Motor neuron (in vitro differentiated cells): ENCODE measurements at regions not wholly inside any gene's neighbourhood (a gene's known extent, or its start where the extent isn't known, plus 50 kb on each side); places are given as distances from the start of the nearest gene placed in this dataset.
A peak's percentile ranks its signal among the peaks of the same experiment; 100 is the strongest.
"Not testable (repeated sequence)": the region's sequence is repeated elsewhere in the genome, so short reads cannot be mapped to it uniquely, and the experiment has no call there.

Experiments used
- ATAC-seq, 8 experiments: fragments of 200-7000 bp; cut with Tn5 transposase; replicated peaks in 6 of 8; 2 replicates each; pipeline ENCODE4 v1.8.0; 2021; ENCODE audit warnings: mild to moderate bottlenecking in 8 of 8, moderate library complexity in 8 of 8
- H3K27ac ChIP-seq, 2 donors: fragments of 250-450 bp; sonication (Bioruptor Pico); 2 replicates each; pipeline ENCODE4 v1.9.0; 2021; ENCODE audit warnings: antibody characterized with exemption in 2 of 2, mild to moderate bottlenecking in 2 of 2, moderate library complexity in 1 of 2
- H3K4me1 ChIP-seq, 2 donors: fragments of 250-450 bp; sonication (Bioruptor Pico); replicated peaks in 1 of 2; 2 replicates each; pipeline ENCODE4 v1.6.1; 2021; ENCODE audit warnings: antibody characterized with exemption in 2 of 2, mild to moderate bottlenecking in 2 of 2, moderate library complexity in 1 of 2
- H3K4me3 ChIP-seq, 5 donors: fragments of 250-450 bp; sonication (Bioruptor Pico); 2 replicates each; pipeline ENCODE4 v1.9.0; 2021; ENCODE audit warnings: antibody characterized with exemption in 5 of 5, mild to moderate bottlenecking in 5 of 5, moderate library complexity in 4 of 5
- WGBS, 10 experiments: fragments of 450-650 bp; shearing (Covaris generic); methylation state at CpG; one replicate each; pipeline ENCODE4 v1.0.0; 2022; 5-methylcytosine and 5-hydroxymethylcytosine counted together
- in situ Hi-C, 9 experiments: fragments of 400-800 bp; cut with MboI; loops; one replicate each; pipeline ENCODE4 v1.15.0; 2021; ENCODE audit warnings: low sequenced_read_pairs in 9 of 9, low pct_unique_long_range_greater_than_20kb in 2 of 9; ENCODE audit not compliant: unreplicated experiment in 9 of 9

DNA sequence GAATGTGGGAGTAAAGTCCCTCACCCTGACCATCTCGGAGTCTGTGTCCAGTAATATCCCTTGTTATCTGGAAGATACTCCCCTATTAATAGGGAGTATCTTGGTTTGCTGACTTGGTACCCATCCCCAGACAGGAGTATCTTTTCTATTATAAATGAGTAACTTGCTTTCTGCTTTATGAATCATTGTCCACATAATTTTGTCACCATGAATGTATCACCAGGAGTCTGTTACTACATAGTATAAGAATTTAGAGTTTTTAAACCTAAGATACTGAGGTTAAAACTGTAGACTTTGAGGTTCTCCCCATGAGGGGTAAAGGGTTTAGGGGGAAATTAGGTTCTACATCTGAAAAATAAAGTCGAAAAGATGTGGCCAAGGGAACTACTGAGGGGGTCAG is 175.6 kb downstream of the FCRL5 start:
- ATAC-seq: no peak
- Histone ChIP-seq H3K4me1 (no peaks in the 10 kb centered on the region), H3K27ac (no peak overlapping the region), H3K4me3 (no peak overlapping the region)
- in situ Hi-C loops: loop anchor here in 2 of 9 experiments (5.0 to 10.0 kb wide), 2 partner anchors 108 to 111 kb away; no protein-coding TSS in a partner anchor
- 20 to 90% (median 64%) methylated on average over 1 to 2 of the region's 2 CpGs; no CpG with 5 or more reads in 2 of the 10 experiments for whole genome bisulfite sequencing, 10 experiments

DNA sequence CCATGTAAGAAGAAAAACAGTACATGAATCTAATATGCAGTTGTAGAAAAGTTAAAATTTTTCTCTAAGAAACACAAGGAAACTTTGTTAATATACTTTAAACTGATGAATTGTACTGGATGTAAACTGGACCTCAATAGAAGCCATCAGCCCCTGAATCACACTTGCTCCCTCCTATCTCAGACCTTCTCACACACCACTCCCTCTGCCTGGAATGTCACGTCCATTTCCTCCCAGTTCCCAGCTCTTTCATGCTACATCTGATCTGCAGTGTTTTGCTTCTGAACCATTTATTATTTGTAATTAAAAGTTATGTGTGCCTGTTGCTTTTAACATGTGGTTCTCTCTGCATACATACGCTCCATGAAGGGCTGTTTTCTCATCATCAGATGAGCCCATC is 180.0 kb downstream of the FCRL5 start:
- WGBS, 10 experiments: 83 to 100% (median 95%) methylated on average over 1 to 2 of the region's 2 CpGs; no CpG with 5 or more reads in 6 of the 10 experiments
- peak in 2 of 8 experiments; percentile 58 to 67 for ATAC-seq
- H3K27ac ChIP-seq, H3K4me3 ChIP-seq, H3K4me1 ChIP-seq: not testable (repeated sequence)
- in situ Hi-C loops: loop anchor here in 2 of 9 experiments (10.0 to 25.0 kb wide), 3 partner anchors 112 to 315 kb away; no protein-coding TSS in a partner anchor

DNA sequence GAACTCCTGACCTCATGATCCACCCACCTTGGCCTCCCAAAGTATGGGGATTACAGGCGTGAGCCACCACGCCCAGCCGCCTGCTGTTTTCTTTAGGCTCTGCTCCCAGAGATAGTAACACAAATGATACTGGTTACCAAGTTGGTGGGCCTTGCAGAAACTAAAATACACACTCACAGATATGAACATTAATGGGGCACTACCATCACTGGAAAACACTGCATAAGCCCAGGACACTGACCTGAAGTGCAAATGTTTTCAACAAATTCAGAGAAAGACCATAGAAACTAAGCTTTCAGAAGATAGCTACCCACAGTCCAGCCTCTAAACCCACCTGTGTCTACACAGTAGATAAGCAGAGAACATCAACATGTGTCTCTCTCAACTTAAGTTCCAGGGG is 180.5 kb downstream of the FCRL5 start:
- H3K4me3 ChIP-seq: no peak overlapping the region
- H3K4me1 ChIP-seq: no peaks in the 10 kb centered on the region
- in situ Hi-C loops: loop anchor here in 2 of 9 experiments (10.0 to 25.0 kb wide), 3 partner anchors 113 to 315 kb away; no protein-coding TSS in a partner anchor
- H3K27ac ChIP-seq: no peak overlapping the region
- no peak for ATAC-seq
- 90 to 100% (median 93%) methylated on average over 1 to 3 of the region's 3 CpGs; no CpG with 5 or more reads in 6 of the 10 experiments for WGBS, 10 experiments

DNA sequence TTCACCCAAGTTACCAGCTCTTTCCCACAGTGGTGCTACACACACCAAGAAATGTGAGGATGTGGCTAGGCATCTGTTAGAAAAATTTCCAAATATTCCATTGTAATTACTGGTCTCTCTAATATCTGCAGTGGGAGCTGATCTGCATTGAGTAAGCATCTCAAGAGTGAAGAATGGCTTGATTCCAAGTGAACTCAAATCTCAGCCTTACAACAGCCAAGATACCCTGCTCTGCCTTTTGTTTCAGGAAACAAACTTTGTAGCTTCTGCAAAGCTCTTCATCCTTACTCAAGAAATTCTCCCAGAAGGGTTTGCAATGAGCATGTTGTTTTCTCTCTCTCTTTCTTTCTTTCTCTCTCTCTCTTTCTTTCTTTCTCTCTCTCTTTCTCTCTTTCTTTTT is 181.1 kb downstream of the FCRL5 start:
- in situ Hi-C loops: loop anchor here in 2 of 9 experiments (10.0 to 25.0 kb wide), 3 partner anchors 114 to 316 kb away; no protein-coding TSS in a partner anchor
- Histone ChIP-seq H3K4me1 (no peaks in the 10 kb centered on the region), H3K4me3 (no peak overlapping the region), H3K27ac (no peak overlapping the region)
- no peak for ATAC-seq

DNA sequence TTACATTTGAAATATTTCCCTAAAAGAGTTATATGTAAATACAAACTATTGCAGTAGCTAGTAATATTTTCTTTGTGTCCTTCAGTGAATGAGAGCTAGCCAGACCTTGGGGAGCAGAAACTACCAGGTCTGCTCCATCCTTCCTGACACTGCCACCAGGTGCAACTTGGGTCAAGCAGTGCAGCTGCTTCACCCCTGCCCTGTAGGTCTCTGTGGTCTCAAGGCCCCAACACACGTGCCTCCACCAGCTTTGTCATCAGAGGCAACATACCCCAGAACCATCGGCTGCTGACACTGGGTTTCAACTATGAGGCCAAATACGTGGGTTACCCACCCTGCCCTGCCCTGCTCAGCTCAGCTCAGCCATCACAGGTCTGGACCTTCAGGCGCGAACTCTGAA is 181.6 kb downstream of the FCRL5 start:
- ATAC-seq: no peak
- in situ Hi-C loops: loop anchor here in 2 of 9 experiments (10.0 to 25.0 kb wide), 3 partner anchors 114 to 317 kb away; no protein-coding TSS in a partner anchor
- no peaks in the 10 kb centered on the region for H3K4me1 ChIP-seq
- WGBS, 10 experiments: 0 to 92% (median 55%) methylated on average over 1 to 3 of the region's 5 CpGs; no CpG with 5 or more reads in 4 of the 10 experiments
- no peak overlapping the region for H3K4me3 ChIP-seq
- H3K27ac ChIP-seq: no peak overlapping the region

DNA sequence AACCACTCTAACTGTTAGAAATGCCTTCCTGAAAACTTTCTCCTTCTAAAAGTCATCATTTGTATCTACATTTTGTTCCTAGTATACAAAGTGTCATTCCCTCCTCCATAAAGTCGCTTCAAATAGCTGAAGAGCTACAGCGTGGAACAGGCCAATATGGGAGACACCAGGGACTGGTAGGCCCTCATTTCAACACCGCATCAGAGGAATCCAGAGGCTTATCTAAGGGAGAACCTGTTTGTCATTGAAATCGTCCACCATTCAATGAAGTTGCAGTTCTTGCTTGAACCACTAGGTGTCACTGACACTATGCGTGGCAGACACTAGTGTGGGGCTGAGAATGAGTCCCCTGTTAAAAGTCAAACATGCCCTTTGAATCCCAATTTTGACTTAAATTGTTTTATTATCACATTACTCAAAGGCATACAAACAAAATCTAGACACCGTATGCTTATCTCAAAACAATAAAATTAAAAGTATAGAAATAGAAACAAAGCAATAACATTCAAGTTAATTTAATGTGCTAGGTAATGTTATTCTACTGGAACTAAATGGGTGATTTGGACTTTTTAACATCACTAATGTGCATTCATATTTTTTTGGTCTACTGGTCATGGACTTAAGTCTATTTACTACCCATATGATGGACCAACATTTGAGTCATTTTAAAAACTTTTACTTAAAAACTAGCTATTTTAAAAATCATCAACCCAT is 182.3 kb downstream of the FCRL5 start:
- ATAC-seq: peak; percentile 41 to 85 (median 70)
- WGBS, 10 experiments: 0 to 11% (median 2%) methylated on average over 1 to 6 of the region's 6 CpGs
- in situ Hi-C loops: loop anchor here in 2 of 9 experiments (10.0 to 25.0 kb wide), 3 partner anchors 115 to 317 kb away; no protein-coding TSS in a partner anchor
- H3K4me1 ChIP-seq: no peaks in the 10 kb centered on the region
- no peak overlapping the region for H3K4me3 ChIP-seq
- no peak overlapping the region for H3K27ac ChIP-seq

DNA sequence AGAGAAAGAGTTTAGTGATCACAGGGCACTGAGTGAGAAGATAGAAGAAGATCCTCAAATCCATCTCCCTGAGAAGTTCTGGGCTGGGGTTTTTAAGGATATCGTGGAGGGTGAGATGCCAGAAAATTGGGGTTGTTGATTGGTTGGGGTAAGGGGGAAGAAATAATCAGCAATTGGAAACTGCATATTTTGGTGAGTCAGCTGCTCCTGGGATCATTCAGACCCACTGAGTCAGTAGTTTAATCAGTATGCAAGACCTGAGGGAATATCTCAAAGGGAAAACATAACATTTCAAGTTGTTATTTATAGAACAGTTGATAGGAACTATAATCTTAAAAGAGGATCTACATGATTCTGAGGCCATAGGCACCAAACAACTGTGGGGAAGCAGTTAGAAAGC is 183.4 kb downstream of the FCRL5 start:
- 17 to 100% (median 82%) methylated on average over 1 of the region's 1 CpG; no CpG with 5 or more reads in 4 of the 10 experiments for WGBS, 10 experiments
- H3K4me3 ChIP-seq, H3K4me1 ChIP-seq, H3K27ac ChIP-seq, ATAC-seq: not testable (repeated sequence)
- in situ Hi-C loops: loop anchor here in 2 of 9 experiments (25.0 kb wide), 2 partner anchors 182 to 318 kb away; no protein-coding TSS in a partner anchor

DNA sequence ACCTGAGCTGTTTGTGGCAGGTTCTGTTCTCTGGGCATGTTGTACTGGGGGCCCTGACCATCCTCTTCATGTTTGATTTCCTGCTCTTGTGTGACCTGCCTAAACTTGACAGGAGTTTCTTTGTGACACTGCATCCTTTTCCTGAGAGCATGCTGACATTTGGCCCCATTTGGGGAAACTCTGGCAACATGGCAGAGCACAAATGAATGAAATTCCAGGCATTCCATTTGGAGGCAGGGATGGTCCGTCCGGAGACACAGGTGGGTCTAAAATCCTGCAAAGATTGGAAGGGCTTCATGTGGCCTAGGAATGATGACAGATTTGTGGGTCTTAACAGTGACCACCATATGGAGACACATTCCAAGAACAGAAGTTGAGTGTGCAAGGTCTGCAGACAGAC is 184.0 kb downstream of the FCRL5 start:
- in situ Hi-C loops: loop anchor here in 2 of 9 experiments (25.0 kb wide), 2 partner anchors 181 to 319 kb away; no protein-coding TSS in a partner anchor
- 10 to 70% (median 63%) methylated on average over 2 of the region's 2 CpGs; no CpG with 5 or more reads in 5 of the 10 experiments for WGBS, 10 experiments
- Histone ChIP-seq H3K4me3 (no peak overlapping the region), H3K27ac (no peak overlapping the region), H3K4me1 (no peaks in the 10 kb centered on the region)
- no peak for ATAC-seq

DNA sequence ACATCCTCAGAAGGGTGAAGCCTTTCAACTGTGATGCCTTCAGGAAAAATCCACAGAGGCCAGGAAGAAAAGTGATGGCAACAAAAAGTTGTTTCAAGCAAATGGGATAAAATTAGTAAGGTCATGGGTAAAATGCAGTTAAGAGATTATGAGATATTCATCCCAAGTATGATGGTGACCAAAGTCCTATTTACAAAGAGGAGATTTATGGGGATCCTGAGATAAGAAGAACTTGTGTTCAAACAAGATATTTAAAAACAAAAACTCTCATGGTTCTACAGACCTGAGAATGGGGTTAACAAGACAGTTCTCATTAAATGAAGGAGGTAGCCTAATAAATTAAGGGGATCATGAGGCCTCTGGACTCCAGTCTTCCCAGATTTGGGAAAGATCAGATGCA is 184.4 kb downstream of the FCRL5 start:
- H3K4me1 ChIP-seq: no peaks in the 10 kb centered on the region
- H3K4me3 ChIP-seq: no peak overlapping the region
- H3K27ac ChIP-seq: no peak overlapping the region
- ATAC-seq: no peak
- in situ Hi-C loops: loop anchor here in 2 of 9 experiments (25.0 kb wide), 2 partner anchors 181 to 319 kb away; no protein-coding TSS in a partner anchor

DNA sequence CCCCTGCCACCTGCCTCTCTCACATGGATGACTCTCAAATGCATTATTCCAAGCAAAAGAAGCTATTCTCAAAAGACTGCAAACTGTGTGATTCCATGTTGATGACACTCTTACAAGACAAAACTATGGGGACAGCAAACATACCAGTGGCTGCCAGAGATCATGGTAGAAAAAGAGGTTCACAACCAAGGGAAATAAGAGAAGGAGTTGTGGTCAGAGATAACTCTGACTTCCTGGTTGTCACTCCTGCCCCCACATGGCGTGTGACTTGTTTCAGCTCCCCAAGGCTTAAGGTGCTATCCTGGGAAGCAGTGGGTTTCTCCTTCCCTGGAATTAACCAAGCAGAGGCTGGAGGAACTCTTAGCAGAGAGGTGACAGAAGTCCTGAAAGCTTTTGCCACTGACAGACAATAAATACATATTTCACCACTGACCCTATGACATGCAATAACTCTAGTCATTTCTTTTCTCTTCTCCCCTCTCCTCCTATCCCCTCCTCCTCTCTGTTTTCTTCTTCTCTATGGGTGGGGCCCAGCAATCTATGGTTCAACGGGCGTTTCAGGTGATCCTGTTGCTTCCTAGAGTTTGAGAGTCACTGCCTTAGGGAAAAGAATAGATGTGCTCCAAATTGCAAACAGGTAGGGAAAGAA is 185.1 kb downstream of the FCRL5 start:
- no peak overlapping the region for H3K27ac ChIP-seq
- no peak for ATAC-seq
- in situ Hi-C loops: loop anchor here in 2 of 9 experiments (25.0 kb wide), 2 partner anchors 180 to 320 kb away; no protein-coding TSS in a partner anchor
- 40 to 92% (median 65%) methylated on average over 1 to 3 of the region's 3 CpGs; no CpG with 5 or more reads in 2 of the 10 experiments for WGBS, 10 experiments
- no peak overlapping the region for H3K4me3 ChIP-seq
- H3K4me1 ChIP-seq: no peaks in the 10 kb centered on the region

DNA sequence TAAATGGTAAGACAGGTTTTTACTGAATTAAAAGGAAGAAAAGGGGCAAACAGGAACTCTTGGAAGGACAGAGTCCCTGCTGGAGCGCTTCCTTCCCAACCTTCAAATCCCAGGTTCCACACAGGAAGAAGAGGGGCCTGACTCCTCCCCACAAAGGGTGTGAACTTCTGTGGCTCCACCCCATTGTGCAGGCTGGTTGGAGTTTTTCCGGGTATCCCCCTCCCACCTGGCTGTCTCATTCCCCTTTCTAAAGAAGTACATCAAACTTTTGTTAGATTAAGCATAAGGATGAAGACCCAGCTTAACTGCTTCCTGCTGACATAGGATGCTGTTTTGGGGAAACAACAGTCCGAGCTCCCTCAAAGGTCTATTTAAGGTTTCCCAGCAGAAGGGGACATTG is 187.7 kb downstream of the FCRL5 start:
- no peaks in the 10 kb centered on the region for H3K4me1 ChIP-seq
- no peak for ATAC-seq
- H3K27ac ChIP-seq: no peak overlapping the region
- in situ Hi-C loops: loop anchor here in 2 of 9 experiments (25.0 kb wide), 2 partner anchors 177 to 323 kb away; no protein-coding TSS in a partner anchor
- no peak overlapping the region for H3K4me3 ChIP-seq
- 79 to 100% (median 100%) methylated on average over 1 to 2 of the region's 3 CpGs; no CpG with 5 or more reads in 4 of the 10 experiments for WGBS, 10 experiments

DNA sequence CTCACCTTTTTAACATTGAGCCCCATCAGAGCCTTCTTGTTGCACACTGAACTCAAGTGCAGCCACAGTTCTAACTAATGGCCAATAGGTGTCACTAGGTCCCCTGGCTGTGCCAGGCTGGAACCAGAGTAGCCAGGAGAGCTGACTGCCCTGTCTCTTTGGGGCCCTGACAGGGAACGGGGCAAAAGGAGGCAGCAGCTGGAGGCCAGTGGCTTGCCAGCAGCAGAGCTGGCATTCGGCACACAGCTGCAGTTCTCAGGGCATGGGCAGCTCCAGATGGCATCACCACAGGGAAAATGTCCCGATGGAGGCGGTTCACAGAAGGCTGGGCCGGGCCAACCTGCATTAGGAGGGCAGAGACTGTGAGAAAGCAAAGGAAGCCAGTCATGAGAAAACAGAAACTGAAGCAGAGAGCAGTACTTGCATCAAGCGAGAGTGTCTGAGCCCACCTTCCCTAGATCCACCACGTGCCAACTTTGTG is 188.6 kb downstream of the FCRL5 start:
- Histone ChIP-seq H3K4me1 (no peaks in the 10 kb centered on the region), H3K4me3 (no peak overlapping the region), H3K27ac (no peak overlapping the region)
- WGBS, 10 experiments: 27 to 87% (median 80%) methylated on average over 1 to 7 of the region's 7 CpGs; no CpG with 5 or more reads in 4 of the 10 experiments
- peak in 5 of 8 experiments; percentile 24 to 94 (median 85) for ATAC-seq
- in situ Hi-C loops: loop anchor here in 2 of 9 experiments (25.0 kb wide), 2 partner anchors 176 to 324 kb away; no protein-coding TSS in a partner anchor

DNA sequence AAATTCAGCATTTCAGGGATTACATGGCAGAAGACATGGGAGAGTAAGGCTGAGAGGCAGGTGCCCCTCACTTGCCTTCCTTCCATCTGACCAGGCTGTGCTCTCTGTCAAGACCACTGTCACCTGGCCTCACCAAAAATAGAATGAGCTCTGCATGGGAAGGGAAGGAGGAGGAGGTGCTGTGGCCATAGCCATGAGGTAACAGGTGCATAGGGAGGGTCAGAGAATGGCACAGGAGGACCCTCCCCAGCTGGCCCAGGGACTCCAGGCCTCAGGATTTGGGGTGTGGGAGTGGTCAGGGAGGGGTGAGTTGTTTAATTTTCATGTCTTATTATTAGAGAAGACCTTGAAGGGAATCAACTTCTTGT is 192.3 kb downstream of the FCRL5 start:
- Histone ChIP-seq H3K4me3 (no peak overlapping the region), H3K4me1 (no peaks in the 10 kb centered on the region), H3K27ac (no peak overlapping the region)
- no peak for ATAC-seq
- in situ Hi-C loops: loop anchor here in 2 of 9 experiments (25.0 kb wide), 2 partner anchors 173 to 327 kb away; no protein-coding TSS in a partner anchor
